ENCODE measurements at regions not wholly inside any gene's neighbourhood (a gene's known extent, or its start where the extent isn't known, plus 50 kb on each side); places are given as distances from the start of the nearest gene placed in this dataset.

- H3K36me3 Mint-ChIP-seq (ENCODE audit: low read depth) = peaks cover 3% of the 10 kb centered on the region
- H3K27me3 Mint-ChIP-seq (ENCODE audit: insufficient read depth) = no peaks in the 10 kb centered on the region
- Histone ChIP-seq H3K36me3 (ENCODE audit: control insufficient read depth, insufficient read depth, low read length) (no peaks in the 10 kb centered on the region), H3K27me3 (ENCODE audit: control insufficient read depth, insufficient read depth, low read length, poor library complexity, severe bottlenecking) (no peaks in the 10 kb centered on the region), H3K4me3 (ENCODE audit: low read length) (no peak overlapping the region), H3K9me3 (ENCODE audit: control insufficient read depth, low read length) (peaks cover 9% of the 10 kb centered on the region), H3K27ac (ENCODE audit: low read depth, low read length) (no peak overlapping the region), H3K4me1 (ENCODE audit: control insufficient read depth, insufficient read depth, low read length) (peaks cover 9% of the 10 kb centered on the region), H3K9ac (ENCODE audit: extremely low read depth, low read length, poor library complexity, severe bottlenecking) (no peak overlapping the region)
- H3K4me3 Mint-ChIP-seq = no peak overlapping the region
- H3K9me3 Mint-ChIP-seq = peaks cover 3% of the 10 kb centered on the region
- H3K27ac Mint-ChIP-seq = no peak overlapping the region
- H3K4me1 Mint-ChIP-seq = peaks cover 17% of the 10 kb centered on the region
- no peak for DNase-seq
- no peak for TF ChIP-seq CTCF (conservative IDR thresholded peaks at IDR 0.05)
- WGBS, 2 experiments (ENCODE audit: insufficient coverage in 1 of 2, insufficient read length in 1 of 2) = 100% methylated on average over 1 of the region's 1 CpG; no CpG with 5 or more reads in 1 of the 2 experiments
Measured at GRCh38 chr3:145190761-145191160, 970.2 kb downstream of the PLOD2 start.

DNA sequence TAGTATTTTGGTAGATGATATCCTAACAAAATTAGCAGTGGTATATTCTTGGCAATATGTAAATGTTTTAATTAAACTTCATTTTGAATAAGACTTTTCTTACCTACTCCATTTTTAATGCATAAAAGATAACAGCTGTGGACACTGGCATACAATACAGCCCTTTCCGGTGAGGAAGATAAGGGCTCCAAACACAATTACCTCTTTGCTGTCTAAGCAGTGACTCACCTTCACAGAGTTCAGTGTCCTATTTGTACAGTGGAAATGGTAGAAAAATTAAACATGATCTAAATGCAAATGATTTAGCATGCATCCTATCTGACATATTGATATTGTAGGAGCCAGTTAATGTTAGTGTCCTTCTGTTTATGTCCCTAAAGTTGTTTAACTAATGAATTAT is 969.4 kb downstream of the PLOD2 start:
- no peak for TF ChIP-seq CTCF (conservative IDR thresholded peaks at IDR 0.05)
- Histone ChIP-seq H3K4me1 (ENCODE audit: control insufficient read depth, insufficient read depth, low read length) (peaks cover 9% of the 10 kb centered on the region), H3K27ac (ENCODE audit: low read depth, low read length) (no peak overlapping the region), H3K9me3 (ENCODE audit: control insufficient read depth, low read length) (peaks cover 9% of the 10 kb centered on the region), H3K9ac (ENCODE audit: extremely low read depth, low read length, poor library complexity, severe bottlenecking) (no peak overlapping the region), H3K27me3 (ENCODE audit: control insufficient read depth, insufficient read depth, low read length, poor library complexity, severe bottlenecking) (no peaks in the 10 kb centered on the region), H3K36me3 (ENCODE audit: control insufficient read depth, insufficient read depth, low read length) (no peaks in the 10 kb centered on the region), H3K4me3 (ENCODE audit: low read length) (no peak overlapping the region)
- Mint-ChIP-seq H3K4me3 (no peak overlapping the region), H3K9me3 (peaks cover 3% of the 10 kb centered on the region), H3K4me1 (peaks cover 17% of the 10 kb centered on the region), H3K27me3 (ENCODE audit: insufficient read depth) (no peaks in the 10 kb centered on the region), H3K27ac (no peak overlapping the region), H3K36me3 (ENCODE audit: low read depth) (peaks cover 3% of the 10 kb centered on the region)
- DNase-seq = no peak
- WGBS, 2 experiments (ENCODE audit: insufficient coverage in 1 of 2, insufficient read length in 1 of 2) = 88% methylated on average over 1 of the region's 1 CpG; no CpG with 5 or more reads in 1 of the 2 experiments

DNA sequence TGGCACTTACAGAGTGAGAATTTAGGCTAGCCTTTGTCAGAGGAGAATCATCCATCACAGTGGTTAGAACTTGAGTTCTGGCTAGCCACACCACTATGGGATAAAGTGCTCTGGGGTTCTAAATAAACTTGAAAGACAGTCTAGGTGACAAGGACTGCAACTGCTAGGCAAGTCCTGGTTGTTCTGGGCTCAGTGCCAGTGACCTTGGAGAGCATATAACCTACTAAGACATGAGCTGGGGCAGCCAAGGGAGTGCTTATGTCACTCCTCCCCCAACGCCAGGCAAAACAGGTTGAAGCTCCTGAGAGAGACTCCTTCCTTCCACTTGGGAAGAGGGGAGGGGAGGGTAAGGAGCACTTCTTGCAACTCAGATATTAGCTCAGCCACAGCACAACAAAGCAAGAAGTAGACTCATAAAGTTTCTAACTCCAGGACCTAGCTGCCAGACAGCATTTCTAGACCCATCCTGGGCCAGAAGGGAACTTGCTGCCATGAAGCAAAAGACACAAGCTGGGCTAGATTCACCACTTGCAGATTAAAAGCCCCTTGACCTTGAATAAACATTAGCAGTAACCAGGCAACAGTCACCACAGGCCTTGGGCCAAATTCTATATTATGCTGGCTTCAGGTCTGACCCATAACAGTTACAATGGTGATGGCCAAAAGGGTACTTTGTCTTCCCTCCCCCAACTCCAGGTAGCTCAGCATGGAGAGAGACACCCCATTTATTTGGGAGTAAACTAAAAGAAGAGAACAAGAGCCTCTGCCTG is 963.7 kb downstream of the PLOD2 start:
- H3K4me3 Mint-ChIP-seq = no peak overlapping the region
- WGBS, 2 experiments (ENCODE audit: insufficient coverage in 1 of 2, insufficient read length in 1 of 2) = 100% methylated on average over 1 of the region's 1 CpG; no CpG with 5 or more reads in 1 of the 2 experiments
- no peaks in the 10 kb centered on the region for H3K36me3 ChIP-seq (ENCODE audit: control insufficient read depth, insufficient read depth, low read length)
- H3K27ac ChIP-seq (ENCODE audit: low read depth, low read length) = no peak overlapping the region
- H3K36me3 Mint-ChIP-seq (ENCODE audit: low read depth) = peaks cover 3% of the 10 kb centered on the region
- no peak for TF ChIP-seq CTCF (conservative IDR thresholded peaks at IDR 0.05)
- no peaks in the 10 kb centered on the region for H3K4me1 ChIP-seq (ENCODE audit: control insufficient read depth, insufficient read depth, low read length)
- H3K9me3 Mint-ChIP-seq = peaks cover 31% of the 10 kb centered on the region
- peaks cover 33% of the 10 kb centered on the region for H3K9me3 ChIP-seq (ENCODE audit: control insufficient read depth, low read length)
- no peak for DNase-seq
- no peaks in the 10 kb centered on the region for H3K27me3 ChIP-seq (ENCODE audit: control insufficient read depth, insufficient read depth, low read length, poor library complexity, severe bottlenecking)
- H3K27ac Mint-ChIP-seq = no peak overlapping the region
- H3K4me3 ChIP-seq (ENCODE audit: low read length) = no peak overlapping the region
- no peaks in the 10 kb centered on the region for H3K27me3 Mint-ChIP-seq (ENCODE audit: insufficient read depth)
- no peaks in the 10 kb centered on the region for H3K4me1 Mint-ChIP-seq
- H3K9ac ChIP-seq (ENCODE audit: extremely low read depth, low read length, poor library complexity, severe bottlenecking) = no peak overlapping the region
